HG03196 (cell line): ENCODE measurements at regions not wholly inside any gene's neighbourhood (a gene's known extent, or its start where the extent isn't known, plus 50 kb on each side); places are given as distances from the start of the nearest gene placed in this dataset.

ENCODE experiments used
- ATAC-seq: cut with Tn5 transposase; IDR thresholded peaks from one replicate; pipeline ENCODE4 v1.9.1; 2021; ENCODE audit not compliant: unreplicated experiment

DNA sequence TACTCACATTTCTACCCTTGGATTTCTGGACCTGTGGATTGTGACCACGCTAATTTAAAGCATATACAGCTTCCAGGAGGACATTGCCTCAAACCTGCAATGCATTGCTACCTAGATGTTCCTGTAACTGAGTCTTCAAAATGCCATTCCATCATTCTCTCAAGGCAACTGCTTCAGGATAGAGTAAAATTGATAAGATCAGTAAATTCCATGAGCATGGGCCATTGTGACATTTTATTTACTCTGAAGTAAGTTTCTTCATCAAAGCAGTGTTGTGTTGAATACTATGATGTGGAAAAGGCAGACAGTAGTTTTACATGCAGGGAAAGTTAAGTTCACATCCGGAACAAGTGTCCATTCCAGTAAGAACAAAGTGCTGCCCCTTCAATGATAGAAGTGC is 991.0 kb downstream of the ARAP2 start:
- no peak for ATAC-seq

DNA sequence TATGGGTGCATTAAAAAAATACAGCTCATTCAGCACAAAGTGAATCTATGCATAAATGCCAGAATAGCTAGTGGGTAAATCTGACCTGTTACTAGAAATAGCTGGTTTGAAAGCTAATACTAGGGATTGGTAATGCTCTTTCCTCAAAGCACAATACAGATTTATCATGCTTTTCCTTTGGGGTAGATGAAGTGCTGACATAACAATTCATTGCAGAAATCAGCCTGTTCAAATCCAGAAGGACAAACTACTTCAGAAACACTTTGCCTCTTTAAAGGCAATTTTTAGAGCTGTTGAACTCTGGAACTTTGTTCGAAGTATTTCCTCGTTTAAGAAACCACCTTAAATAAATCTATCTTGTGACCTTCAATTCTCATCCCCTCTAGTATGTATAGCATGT is 957.9 kb downstream of the ARAP2 start:
- ATAC-seq: no peak

DNA sequence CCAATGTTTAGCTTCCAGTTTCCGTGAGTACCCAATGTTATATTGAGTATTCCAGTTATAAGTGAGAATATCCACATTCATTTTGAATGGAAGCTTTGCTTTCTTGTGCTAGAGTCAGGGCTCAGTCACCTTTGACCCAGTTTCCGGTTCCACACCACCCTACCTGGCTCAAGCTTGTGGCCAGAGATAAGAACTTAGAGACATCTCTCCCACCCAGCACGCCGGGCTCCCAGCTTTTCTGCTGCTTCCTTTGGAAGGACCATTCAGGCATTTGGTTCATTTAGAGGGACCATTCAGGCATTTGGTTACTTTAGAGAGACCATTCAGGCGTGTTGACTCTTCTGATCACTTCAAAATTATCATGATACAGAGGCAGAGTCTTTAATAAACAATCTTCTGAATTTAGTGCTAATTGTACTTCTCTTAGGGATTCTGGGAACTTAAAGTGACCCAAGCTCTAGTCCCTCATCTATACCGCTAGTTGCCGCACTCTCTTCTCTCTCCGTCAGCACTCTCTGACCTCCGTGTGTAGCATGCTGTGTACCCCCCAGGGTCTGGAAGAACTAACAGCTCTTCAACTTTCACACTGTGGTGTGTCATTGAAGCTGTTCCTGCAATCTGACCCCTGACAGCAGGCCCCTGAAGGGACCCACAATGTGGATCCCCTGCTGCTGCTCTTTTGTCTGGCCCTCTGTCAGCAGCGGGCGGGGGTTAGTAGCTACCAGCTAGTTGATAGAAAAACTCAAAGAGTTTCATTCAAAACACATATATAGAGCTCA is 943.1 kb downstream of the ARAP2 start:
- no peak for ATAC-seq

DNA sequence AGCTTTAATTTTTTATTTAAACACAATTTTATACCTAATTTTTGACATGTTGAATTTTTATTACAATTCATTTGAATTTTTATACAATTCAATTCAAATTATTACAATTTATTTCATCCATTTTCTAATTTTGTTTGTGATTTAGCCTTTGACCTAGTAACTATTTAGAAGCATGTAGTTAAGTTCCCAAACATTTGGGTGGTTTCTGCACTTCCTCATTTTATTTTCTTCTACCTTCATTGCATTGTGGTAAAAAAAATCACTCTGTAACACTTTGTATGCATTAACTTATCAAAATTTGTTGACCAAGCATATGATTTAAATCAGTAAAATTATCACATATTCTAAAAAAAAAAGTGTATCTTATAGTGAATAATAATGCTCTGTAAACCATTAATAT is 928.9 kb downstream of the ARAP2 start:
- no peak for ATAC-seq

DNA sequence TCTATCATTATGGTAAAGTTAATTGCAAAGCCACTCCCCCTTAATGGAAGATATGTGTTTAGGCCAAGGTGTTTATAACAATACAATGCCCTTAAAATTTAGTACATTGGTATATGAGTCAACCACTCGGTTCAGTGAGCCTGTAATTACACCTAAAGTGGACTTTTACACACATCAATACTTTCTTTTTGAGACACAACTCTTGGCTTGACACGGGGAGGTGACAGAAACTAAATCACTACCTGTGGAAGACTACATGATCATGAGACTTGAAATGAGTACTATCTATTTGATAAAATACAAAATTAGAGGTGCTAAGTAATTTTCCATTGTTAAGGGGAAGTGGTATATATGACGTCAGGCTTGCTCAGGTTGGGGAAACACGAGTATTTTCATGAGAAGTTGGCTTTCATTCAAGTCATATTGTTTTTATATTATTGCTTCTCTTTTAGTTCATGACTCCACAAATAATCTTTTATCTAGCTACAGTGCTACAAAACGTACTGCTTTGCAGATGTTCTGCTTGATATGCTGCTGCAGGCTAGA is 918.3 kb downstream of the ARAP2 start:
- ATAC-seq: no peak

DNA sequence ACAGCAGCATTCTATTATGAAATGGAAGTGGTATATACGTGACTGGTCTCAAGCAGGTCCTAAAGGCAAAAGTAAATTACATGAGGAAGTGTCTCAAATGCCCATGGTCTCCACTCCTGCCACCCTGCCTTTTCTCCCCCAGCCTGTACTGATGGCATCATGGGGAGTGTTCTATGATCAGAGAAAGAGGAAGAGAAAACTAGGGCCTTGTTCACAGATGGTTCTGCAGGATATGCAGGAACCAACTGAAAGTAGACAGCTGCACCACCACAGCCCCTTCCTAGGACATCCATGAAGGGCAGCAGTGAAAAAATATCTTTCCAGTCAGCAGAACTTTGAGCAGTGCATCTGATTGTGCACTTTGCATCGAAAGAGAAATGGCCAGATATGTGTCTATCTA is 901.5 kb downstream of the ARAP2 start:
- ATAC-seq: no peak

DNA sequence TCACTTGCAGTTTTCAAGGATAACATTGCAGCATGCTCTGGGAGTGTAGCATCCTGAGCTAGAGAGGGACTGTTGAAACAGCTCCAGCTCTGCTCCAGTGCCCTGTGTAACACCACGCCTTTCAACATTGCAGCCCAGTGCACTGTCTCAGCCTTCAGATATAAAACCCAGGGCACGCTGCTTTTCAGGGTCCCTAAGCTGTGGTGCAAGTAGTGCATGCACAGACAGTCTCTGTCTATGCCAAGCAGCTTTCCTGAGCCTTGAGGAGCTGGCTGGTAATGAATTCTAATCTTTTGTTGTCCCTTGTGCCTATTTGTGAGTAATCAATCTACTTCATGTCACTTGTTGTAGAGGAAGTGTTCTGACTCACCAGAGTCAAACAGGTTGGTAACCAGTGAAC is 897.0 kb downstream of the ARAP2 start:
- no peak for ATAC-seq

DNA sequence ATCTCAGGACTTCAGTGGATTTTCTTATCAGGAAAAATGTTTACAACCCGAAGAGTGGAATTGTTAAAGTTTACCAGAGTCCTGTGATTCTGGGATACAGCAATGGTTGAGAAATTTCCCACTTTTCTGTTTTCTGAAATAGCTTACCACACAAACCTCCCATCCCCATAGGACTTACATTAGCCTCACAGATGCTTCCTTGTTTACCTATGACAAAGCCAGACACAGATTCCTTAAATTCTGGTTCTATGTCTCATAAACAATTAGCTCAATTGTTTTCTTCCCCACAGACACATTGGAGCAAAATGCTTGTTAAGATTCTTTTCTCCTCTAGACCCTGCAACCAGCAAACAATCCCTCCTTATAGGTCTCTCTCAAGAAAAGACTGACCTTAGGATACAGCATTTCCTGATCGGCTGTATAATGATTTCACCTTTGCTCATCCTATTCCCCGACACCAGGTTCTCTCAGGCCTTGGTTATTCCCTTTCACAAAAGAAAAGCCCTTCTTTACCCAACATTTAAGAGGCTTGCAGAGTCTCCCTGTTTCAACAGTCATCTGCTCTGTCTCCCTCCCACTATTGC is 886.2 kb downstream of the ARAP2 start:
- ATAC-seq: no peak

DNA sequence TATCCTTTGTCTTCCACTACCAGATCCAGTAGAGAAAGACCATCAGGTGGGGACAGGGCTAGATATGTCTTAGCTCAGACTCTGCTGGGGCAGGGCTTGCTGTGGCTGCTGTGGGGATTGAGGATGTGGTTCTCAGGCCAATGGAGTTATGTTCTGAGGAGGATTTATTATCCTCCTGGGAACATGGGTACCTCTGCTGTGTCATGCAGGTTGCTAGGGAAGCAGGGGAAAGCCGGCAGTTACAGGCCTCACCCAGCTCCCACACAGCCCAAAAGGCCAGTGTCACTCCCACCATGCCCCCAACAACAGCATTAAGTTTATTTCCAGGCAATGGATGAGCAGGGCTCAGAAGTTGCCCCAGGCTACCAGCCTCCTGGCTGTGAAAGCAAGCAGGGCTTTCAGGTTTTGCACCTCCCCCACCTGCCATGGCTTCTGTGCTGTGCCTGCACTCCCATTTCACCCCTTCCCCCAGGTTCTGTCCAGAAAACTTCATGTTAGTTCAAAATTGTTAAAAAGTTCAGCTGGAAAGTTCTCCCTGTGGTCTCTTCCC is 879.9 kb downstream of the ARAP2 start:
- no peak for ATAC-seq

DNA sequence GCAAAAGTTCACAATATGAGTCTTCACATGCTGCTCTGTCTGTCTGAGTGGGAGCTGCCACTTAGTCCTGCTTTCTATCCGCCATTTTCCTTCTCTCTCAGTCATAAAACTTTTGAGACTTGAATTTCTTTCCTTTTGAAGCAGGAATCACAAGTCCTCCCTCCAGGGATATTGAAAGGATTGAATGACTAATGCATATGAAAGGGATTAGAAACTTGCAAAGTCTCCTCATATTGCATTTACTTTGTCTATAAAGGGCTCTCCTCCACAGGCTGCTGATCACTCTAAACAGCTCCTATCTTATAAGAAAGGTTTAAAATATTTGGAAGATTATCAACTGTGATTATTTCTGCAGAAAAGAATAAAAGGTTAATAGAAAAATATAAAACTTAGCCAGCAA is 879.1 kb downstream of the ARAP2 start:
- ATAC-seq: no peak

DNA sequence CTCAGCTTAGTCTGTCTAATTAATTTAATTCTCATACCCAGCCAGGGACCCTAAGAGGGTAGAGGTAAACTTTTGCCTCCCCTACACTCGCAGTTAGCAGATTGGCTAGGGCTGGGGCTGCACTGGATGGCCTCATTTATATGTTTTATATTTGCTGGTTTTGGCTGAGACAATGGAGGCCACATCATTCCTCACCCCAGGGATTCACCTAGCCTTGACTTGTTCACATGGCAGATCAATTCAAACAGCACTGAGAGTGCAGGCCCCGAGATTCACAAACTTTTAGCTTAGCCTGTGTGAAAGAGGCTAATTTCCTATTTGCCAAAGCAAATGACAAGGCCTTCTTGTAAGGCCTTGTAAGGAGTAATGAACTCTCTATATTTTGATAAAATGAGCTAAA is 844.4 kb downstream of the ARAP2 start:
- no peak for ATAC-seq

DNA sequence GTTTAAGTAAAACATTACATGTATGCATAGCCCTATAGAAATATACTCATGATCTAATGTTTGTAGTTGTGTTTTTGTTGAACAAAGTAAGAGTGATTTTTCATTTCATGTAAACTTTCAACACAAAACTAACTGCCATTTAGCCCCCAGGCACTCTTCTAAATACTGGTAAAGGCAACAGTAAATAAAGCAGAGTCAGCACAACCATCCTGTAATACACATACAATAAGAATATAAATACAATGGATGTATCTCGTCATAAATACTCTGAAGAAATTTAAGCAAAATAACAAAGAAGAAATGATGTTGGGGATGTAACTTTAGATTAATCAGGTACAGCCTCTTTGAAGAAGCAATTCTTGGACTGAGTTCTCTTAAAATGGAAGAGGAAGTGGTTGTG is 821.2 kb downstream of the ARAP2 start:
- ATAC-seq: no peak

DNA sequence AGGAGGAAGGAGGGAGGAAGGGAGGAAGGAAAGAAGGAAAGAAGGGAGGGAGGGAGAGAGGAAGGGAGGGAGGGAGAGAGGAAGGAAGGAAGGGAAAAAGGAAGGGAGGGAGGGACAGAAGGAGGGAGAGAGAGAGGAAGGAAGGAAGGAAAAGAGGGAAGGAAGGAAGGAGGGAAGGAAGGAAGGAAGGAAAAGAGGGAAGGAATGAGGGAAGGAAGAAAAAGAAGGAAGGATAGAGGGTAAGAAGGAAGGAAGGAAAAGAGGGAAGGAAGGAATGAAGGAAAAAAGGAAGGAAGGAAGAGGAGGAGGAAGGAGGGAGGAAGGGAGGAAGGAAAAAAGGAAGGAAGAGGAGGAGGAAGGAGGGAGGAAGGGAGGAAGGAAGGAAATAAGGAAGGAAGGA is 796.8 kb downstream of the ARAP2 start:
- ATAC-seq: no peak

DNA sequence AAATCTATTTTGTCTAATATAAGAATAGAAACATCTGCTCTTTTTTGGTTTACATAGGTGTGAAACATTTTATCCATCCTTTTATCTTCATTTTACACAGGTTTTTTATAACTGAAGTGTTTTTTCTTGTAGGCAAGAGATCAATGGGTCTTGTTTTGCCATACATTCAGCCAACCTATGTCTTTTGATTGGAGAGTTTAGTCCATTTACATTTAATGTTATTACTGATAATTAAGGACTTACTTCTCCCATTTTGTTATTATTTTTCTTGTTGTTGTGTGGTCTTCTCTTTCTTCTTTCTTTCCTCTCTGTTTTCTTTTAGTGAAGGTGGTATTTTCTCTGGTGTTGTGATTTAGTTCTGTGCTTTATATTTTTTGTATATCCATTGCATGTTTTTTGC is 785.3 kb downstream of the ARAP2 start:
- no peak for ATAC-seq

DNA sequence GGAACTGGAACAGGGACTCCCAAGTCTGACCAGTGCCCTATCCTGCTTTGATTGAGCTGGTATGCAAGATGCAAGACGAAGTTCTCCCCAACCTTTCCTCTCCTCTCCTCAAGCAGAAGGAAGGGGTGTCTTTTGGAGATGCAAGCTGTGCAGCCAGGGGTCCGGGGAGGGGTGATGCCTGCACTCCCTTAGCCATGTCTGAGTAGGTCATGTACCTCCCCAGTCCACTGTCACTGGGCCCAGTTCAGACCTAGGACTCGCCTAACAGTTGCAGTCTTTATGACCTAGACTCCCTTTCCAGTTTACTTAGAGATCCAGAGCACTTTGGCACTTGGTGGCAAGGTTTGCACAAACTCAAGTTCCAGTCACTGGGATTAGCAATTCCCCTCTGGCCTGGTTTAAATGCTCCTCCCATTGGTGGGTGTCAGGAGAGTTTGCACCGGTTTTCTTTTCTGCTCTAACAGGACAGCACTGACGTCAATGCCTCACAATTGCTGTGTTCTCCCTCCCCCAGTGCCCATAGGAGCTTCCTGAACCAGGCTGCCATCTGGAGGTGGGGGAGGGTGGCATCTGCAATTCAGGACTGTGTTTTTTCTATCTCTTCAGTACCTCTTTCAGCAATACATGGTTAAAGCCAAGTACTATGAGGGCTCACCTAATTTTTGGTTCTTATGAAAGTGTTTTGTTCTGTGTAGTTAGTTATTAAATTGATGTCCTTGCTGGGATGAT is 782.2 kb downstream of the ARAP2 start:
- no peak for ATAC-seq

DNA sequence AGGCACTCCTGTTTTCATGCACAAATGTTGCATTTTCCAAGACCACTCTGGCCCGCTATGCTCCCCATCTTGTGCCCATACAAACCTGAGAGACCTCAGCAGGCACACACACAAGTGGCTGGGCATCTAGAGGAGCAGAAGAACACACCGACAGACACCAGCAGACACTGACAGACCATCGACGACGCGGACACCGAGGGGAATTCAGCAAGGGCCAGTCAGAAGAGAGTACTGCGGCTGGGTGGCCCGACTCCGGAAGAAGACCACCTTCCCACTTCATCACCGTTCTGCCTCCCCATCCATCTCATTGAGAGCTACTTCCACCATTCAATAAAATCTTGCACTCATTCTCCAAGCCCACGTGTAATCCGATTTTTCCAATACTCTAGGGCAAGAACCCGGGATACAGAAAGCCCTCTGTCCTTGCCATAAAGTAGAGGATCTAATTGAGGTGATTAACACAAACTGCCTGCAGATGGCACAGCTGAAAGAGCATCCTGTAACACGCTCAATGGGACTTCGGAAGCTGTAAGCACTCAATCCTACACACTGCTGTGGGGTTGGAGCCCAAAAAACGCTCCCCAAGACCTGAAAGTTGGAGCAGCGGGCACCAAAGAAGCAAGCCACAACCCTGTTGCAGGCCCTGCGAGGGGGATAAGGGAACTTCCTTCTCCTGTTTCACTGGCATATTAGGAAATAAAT is 780.9 kb downstream of the ARAP2 start:
- no peak for ATAC-seq

DNA sequence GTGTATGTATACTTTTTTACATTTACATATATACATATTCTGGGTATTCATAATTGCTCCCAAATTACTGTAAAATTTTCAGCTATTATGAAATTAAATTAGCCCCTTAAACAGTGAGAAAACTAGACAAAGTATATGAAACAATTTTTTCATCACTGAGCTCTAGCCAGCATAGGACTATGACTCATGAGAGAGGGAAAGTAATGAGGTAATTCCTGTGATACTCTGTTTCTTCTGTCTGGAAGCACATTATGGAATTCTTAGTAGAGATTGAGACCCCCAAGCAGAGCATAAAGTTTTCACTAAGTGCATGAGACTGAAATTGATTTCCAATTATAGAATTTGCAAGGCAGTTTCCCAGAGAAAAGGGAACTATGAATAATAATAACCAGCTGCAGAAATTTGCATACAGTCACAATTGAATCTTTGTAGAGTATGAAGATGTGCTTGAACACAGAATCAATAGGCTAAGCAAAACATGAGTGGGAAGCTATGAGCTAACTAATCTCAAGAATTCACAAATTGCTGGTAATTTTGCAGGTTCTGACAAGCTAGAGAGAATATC is 779.3 kb downstream of the ARAP2 start:
- ATAC-seq: no peak

DNA sequence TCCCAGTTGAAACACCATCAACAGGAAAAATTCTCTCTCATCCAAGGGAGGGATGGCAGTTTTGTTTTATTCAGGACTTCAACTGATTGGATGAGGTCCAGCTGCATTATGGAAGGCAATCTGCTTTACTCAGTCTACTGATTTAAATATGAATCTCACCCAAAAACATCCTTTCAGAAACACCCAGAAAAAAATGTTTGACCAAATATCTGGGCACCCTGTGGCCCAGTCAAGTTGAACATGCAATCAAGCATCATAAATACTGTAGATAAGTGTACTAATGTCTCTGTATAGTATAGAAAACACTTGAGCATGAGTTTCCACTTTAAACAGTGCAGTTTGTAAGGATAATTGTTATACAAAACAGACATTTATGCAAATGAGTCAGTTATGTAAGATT is 753.2 kb downstream of the ARAP2 start:
- ATAC-seq: no peak

DNA sequence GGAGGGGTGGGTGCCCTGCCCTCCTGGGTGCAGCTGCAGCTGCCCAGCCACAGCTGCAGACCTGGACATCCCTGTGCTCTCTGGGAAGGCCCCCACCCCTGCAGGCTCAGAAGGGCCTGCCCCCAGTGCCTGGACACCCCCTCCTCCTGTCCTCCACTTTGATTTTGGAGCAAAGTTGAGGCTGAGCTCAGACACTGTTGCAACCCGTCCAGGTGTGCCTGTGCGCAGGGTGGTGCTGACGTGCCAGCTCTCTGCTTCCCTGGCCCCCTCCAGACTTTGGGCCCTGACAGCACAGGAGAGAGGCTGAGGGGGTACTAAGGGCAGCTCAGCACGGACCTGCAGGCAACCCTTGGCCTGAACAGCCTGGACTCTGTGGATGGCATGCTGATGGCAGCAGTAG is 750.3 kb downstream of the ARAP2 start:
- ATAC-seq: no peak

DNA sequence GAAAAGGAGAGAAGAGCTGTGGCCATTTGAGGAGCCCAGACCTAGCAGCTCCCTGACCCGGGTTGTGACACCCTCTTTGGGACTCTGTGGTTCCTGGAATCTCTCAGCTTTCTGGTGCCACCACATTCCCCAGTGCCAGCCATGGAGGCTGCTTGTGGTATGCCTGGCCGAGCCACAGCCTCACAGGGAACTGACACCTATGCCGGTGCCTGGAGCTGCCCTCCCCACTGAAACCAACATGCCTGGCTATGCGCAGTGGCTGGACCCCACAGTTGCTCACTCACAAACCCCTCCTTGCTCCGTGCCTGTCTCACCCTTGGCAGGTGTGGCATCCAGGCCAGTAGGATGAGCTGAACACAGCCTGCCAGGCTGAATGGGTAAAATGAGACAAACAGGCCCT is 749.4 kb downstream of the ARAP2 start:
- ATAC-seq: no peak

DNA sequence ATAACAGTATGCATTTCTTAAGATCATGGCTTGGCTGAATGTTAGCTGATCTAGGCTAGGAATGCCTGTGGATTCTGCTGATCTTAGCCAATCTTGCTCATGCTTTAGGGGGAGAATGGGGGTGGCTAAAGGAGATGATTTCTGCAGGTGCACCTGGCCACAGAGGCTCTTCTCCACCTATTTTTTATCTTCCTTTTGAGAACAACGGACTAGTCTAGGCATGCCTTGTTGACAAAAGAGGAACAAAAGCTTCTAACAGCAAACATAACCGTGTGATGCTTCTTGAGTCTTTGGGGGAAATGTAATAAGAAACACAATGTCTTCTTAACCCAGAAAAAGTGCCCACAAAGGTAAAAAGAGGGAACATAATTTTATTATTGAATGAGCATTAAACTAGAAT is 743.5 kb downstream of the ARAP2 start:
- no peak for ATAC-seq
